ENCODE measurements at regions not wholly inside any gene's neighbourhood (a gene's known extent, or its start where the extent isn't known, plus 50 kb on each side); places are given as distances from the start of the nearest gene placed in this dataset.
A peak's percentile ranks its signal among the peaks of the same experiment; 100 is the strongest.

DNA sequence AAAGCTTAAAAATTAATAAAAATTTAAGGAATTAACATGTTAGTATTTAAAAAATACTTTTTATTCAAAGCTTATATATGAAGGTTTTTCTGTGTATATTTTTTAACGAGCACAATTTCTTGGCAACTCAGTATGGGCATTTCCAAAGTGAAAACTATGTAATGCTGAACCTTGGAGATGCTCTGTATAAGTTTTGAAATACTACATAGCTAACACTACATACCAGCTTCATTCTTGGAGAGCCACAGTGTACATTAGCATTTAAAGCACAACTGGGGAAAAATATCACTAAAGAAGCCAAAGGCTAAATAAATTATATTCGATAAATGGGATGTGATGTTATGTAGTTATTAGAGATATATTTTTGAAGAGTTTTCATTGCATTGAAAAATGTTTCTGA, 446.5 kb downstream of the CCDC85A start:
- POLR2A ChIA-PET: no interaction called here
- TF ChIP-seq EZH2phosphoT487 (IDR thresholded peaks at IDR 0.05; ENCODE audit: borderline replicate concordance, low read depth) (no peak), ZBTB33 (IDR thresholded peaks at IDR 0.05; ENCODE audit: borderline replicate concordance, low read depth) (no peak), RFX5 (IDR thresholded peaks at IDR 0.05; ENCODE audit: low read length) (no peak), TEAD4 (IDR thresholded peaks at IDR 0.05; ENCODE audit: borderline replicate concordance, insufficient read depth) (no peak)
- Histone ChIP-seq H2AFZ (ENCODE audit: low read depth) (no peak overlapping the region), H4K20me1 (ENCODE audit: insufficient read depth) (no peaks in the 10 kb centered on the region), H3K36me3 (replicated peaks in 1 of 2; ENCODE audit: control insufficient read depth in 1 of 2, insufficient read depth in 2 of 2, low read length in 1 of 2) (peaks cover 0 to 23% of the 10 kb centered on the region in 2 experiments), H3K27ac (ENCODE audit: low read depth in 2 of 2, low read length in 1 of 2) (no peak overlapping the region), H3K79me2 (ENCODE audit: insufficient read depth) (peaks cover 32% of the 10 kb centered on the region), H3K27me3 (ENCODE audit: insufficient read depth) (no peaks in the 10 kb centered on the region), H3K9ac (no peak overlapping the region), H3K4me1 (ENCODE audit: control insufficient read depth in 1 of 2, insufficient read depth in 2 of 2, low read depth in 1 of 2, low read length in 1 of 2) (no peaks in the 10 kb centered on the region), H3F3A (replicated peaks; ENCODE audit: insufficient read depth) (peaks cover 10% of the 10 kb centered on the region), H3K9me3 (0 out of 2 replicates have a peak, but pooled peaks cover 8% of the 10 kb centered on the region), H3K4me3 (ENCODE audit: low read depth in 2 of 2, low read length in 1 of 2) (no peak overlapping the region), H3K4me2 (no peak overlapping the region), H3K9me2 (no peaks in the 10 kb centered on the region)
- no peak for DNase-seq
- WGBS (ENCODE audit: low lambda C conversion rate): 28% methylated on average over 2 of the region's 2 CpGs
- CTCF ChIA-PET: interaction anchor here (1.1 kb wide), 1 partner anchor 48 kb away, joined by 3 read pairs; no protein-coding TSS in a partner anchor

GRCh38 chr2:56647997-56648396, 464.2 kb downstream of the CCDC85A start:
- no peaks in the 10 kb centered on the region for H3K9me2 ChIP-seq
- WGBS (ENCODE audit: low lambda C conversion rate): 88% methylated on average over 1 of the region's 1 CpG
- peak overlapping the region in 1 of 2 experiments; percentile 76; a peak in 3 of 4 replicates for H3K27ac ChIP-seq (ENCODE audit: low read depth in 2 of 2, low read length in 1 of 2)
- no peak for TF ChIP-seq GABPA (IDR thresholded peaks at IDR 0.05; ENCODE audit: low read depth)
- TF ChIP-seq RAD21 (IDR thresholded peaks at IDR 0.05; ENCODE audit: low read length): no peak
- TF ChIP-seq NFIC (IDR thresholded peaks at IDR 0.05; ENCODE audit: borderline replicate concordance): no peak
- TF ChIP-seq EP300 (IDR thresholded peaks at IDR 0.05; ENCODE audit: borderline replicate concordance in 1 of 2, low read depth in 1 of 2, low read length in 1 of 2): no peak
- no peak for TF ChIP-seq GATA2 (CRISPR knock-in tag; IDR thresholded peaks at IDR 0.05)
- no peak for TF ChIP-seq RFX5 (IDR thresholded peaks at IDR 0.05; ENCODE audit: low read length)
- no peak for TF ChIP-seq SIN3A (IDR thresholded peaks at IDR 0.05; ENCODE audit: borderline replicate concordance, low read depth, low read length)
- TF ChIP-seq CTCF (IDR thresholded peaks at IDR 0.05): no peak
- no peak for TF ChIP-seq JUND (IDR thresholded peaks at IDR 0.05)
- no peak for TF ChIP-seq ZBTB33 (IDR thresholded peaks at IDR 0.05; ENCODE audit: borderline replicate concordance, low read depth)
- TF ChIP-seq RCOR1 (IDR thresholded peaks at IDR 0.05; ENCODE audit: low read length): no peak
- no peak for TF ChIP-seq EZH2phosphoT487 (IDR thresholded peaks at IDR 0.05; ENCODE audit: borderline replicate concordance, low read depth)
- no peak for TF ChIP-seq IRF3 (IDR thresholded peaks at IDR 0.05; ENCODE audit: low read depth, low read length)
- TF ChIP-seq RXRA (IDR thresholded peaks at IDR 0.05; ENCODE audit: borderline replicate concordance, low read depth): no peak
- H2AFZ ChIP-seq (ENCODE audit: low read depth): no peak overlapping the region
- no peaks in the 10 kb centered on the region for H4K20me1 ChIP-seq (ENCODE audit: insufficient read depth)
- H3K9me3 ChIP-seq: no peaks in the 10 kb centered on the region
- peaks cover 0 to 44% of the 10 kb centered on the region in 2 experiments for H3K36me3 ChIP-seq (replicated peaks in 1 of 2; ENCODE audit: control insufficient read depth in 1 of 2, insufficient read depth in 2 of 2, low read length in 1 of 2)
- peaks cover 13% of the 10 kb centered on the region for H3F3A ChIP-seq (replicated peaks; ENCODE audit: insufficient read depth)
- peaks cover 23% of the 10 kb centered on the region for H3K79me2 ChIP-seq (ENCODE audit: insufficient read depth)
- no peaks in the 10 kb centered on the region for H3K27me3 ChIP-seq (ENCODE audit: insufficient read depth)
- peak overlapping the region; percentile 42; the same call in 1 of the 2 replicates for H3K9ac ChIP-seq
- H3K4me1 ChIP-seq (ENCODE audit: control insufficient read depth in 1 of 2, insufficient read depth in 2 of 2, low read depth in 1 of 2, low read length in 1 of 2): no peaks in the 10 kb centered on the region; a peak in 1 of 4 replicates
- ChIA-PET POLR2A (no interaction called here), CTCF (no interaction called here)
- 0 out of 2 replicates have a peak overlapping the region, but pooled peaks have one; percentile 46 for H3K4me2 ChIP-seq
- H3K4me3 ChIP-seq (ENCODE audit: low read depth in 2 of 2, low read length in 1 of 2): no peak overlapping the region
- DNase-seq: no peak
